OCI-LY1 (cell line): ENCODE measurements at regions not wholly inside any gene's neighbourhood (a gene's known extent, or its start where the extent isn't known, plus 50 kb on each side); places are given as distances from the start of the nearest gene placed in this dataset.

Experiments
- CTCF ChIP-seq: fragments of 200-600 bp; sonication (generic), shearing (Covaris generic); IDR thresholded peaks from 2 replicates; pipeline ENCODE4 v1.5.1; 2017; ENCODE audit warnings: mild to moderate bottlenecking, antibody characterized with exemption, low read length, moderate library complexity, mixed read lengths
- EZH2 ChIP-seq: fragments of 200-600 bp; sonication (generic), shearing (Covaris generic); IDR thresholded peaks from 2 replicates; pipeline ENCODE4 v1.8.0; 2017; ENCODE audit warnings: borderline replicate concordance, mixed run types, mild to moderate bottlenecking, antibody characterized with exemption, low read length, moderate library complexity, mixed read lengths

- no peak for TF ChIP-seq CTCF
- TF ChIP-seq EZH2 = no peak
These were observed 590.6 kb downstream of the MATN1 start for GRCh38 chr1:30132602-30133286.
